Fibroblast of skin of scalp (primary cell): ENCODE measurements at regions not wholly inside any gene's neighbourhood (a gene's known extent, or its start where the extent isn't known, plus 50 kb on each side); places are given as distances from the start of the nearest gene placed in this dataset.

Experiments
- DNase-seq: peaks from one replicate; pipeline ENCODE4 v3.0.0-alpha.2; 2013

- DNase-seq, result peak; percentile 76
Observed at GRCh38 chr22:25368271-25368670, 148.8 kb downstream of the CRYBB2 start.

- DNase-seq, result no peak
Observed at GRCh38 chr22:25369041-25369440, 149.6 kb downstream of the CRYBB2 start.

DNA sequence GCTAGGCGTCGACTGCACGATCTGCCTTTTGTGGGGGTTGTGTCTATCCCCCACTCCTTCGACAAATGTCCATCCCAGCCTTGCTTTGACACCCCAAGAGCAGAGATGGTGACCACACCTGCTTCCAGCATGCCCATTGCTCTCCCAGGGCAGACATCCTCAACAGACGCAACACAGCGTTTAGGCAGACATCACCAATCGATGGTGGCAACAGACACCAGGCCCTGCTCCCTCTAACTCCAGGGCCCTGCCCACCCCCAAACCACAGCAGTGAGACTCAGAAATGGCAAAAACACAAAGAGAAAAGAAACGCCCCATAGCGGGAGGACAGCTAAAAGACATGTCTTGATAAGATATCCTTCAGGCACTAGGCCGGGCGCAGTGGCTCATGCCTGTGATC, 150.9 kb downstream of the CRYBB2 start:
- DNase-seq, result no peak

GRCh38 chr22:25372000-25372595, 152.7 kb downstream of the CRYBB2 start:
- DNase-seq, result no peak

DNA sequence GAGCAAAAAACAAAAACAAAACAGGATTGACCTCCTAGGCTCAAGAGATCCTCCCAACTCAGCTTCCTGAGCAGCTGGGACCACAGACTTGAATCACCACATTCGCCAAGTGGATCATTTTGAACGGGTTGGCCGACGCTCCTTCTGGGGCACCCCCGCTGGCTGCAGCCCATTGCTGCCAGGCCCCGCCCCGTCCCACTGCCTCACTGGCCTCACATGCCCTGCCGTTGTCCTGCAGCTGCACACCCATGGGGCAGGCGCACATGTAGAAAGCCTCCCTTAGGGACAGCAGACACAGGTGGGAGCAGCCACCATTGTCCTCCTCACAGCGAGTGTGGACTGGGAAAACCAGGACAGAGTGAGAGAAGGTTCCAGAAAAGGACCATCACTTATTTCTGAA, 154.5 kb downstream of the CRYBB2 start:
- no peak for DNase-seq

DNA sequence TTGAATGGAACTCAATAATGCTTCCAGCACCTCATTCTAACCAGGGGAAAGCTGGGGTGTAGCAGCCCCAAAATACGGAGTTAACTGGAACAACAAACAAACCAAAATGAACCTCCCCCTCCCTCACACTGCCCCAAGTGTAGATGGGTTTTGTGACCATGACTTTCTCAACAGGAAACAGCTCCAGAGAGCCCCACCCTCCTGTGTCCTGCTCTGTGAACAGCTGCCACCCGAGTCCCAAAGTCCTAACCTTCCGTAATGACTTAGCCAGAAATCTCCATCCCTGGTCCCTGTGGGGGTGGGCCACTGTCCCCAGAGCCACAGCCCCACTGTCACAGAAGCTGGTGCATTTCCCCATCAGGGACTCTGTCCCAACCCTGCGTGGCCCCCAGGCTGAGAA, 155.4 kb downstream of the CRYBB2 start:
- DNase-seq, result no peak

DNA sequence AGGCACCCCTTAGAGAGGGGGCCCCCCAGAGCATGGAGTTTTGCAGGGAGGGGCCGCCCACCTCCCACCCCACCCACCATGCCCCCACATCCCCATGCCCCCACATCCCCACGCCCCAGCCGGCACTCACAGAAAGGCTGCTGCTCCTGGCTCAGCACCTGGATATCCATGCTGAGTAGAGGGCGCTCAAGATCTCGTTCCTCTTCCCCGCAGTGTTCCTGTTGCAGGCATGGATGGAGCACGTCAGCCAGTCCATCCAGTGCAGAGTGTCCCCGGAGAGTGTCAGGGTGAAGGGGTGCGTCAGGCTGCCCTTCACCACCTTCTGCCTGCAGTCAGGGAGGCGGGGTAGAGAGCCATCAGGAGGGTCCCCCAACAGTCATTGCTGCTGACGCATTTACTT, 156.2 kb downstream of the CRYBB2 start:
- no peak for DNase-seq

DNA sequence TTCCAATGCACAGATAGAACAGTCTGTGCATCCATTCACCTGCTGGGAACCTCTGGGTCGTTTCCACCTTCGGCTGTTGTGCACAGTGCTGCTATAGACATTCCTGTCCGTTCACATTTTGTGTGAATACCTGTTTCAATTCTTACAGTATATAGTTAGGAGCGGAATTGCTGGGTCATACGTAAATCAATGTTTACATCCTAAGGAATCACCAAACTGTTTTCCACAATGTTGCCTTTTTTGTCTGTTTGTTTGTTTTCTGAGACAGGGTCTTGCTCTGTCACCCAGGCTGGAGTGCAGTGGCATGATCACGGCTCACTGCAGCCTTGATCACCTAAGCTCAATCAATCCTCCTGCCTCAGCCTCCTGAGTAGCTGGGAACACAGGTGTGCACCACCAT, 158.3 kb downstream of the CRYBB2 start:
- no peak for DNase-seq

DNA sequence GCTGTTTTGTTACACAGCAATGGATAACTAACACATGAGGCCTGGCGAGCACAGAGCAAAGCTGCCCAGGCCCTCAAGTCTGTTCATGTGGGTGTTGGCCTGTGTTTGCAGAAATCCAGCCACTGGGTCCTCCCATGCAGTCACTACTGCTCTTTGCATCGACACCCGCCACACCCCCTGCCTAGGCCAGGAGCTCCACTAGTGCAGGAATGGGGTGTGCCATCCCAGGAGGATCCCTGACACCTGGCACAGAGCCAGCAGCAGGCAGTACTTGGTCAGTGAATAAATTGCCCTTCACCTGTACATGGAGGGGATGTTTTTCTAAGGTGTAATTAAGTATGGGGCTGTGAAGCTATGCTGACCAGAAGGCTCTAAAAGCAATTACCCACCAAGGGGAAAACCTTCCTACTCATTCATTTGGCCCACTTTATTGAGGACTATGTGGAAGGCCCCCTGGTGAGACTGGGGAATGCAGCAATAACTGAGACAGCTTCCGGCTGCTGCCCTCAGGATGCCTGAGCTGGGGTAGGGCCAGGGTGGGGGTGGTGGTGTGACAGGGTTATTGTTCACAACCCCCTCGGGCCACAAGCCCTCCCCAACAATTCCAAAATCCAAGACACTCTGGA, 160.8 kb downstream of the CRYBB2 start:
- DNase-seq, result peak; percentile 45

- no peak for DNase-seq
Observed at GRCh38 chr22:25382762-25383161, 163.3 kb downstream of the CRYBB2 start.

GRCh38 chr22:25383278-25383820, 163.9 kb downstream of the CRYBB2 start:
- no peak for DNase-seq

DNA sequence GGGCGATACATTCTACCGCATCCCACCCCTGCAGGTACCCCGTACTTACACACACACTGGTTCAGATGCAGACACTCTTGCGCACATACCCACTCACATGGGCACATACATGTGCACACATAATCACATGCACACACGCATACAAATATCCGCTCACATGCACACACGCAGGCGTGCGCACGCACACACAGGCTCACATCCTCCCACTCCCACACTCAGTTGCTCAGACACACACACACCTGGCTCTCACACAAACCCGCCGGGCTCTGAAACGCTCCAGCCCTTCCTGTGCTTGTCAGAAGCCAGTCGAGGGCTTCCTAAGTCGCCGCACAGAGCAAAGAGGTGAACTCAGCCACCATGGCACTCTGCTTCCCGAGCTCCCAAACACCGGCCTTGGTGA, 164.5 kb downstream of the CRYBB2 start:
- no peak for DNase-seq

DNA sequence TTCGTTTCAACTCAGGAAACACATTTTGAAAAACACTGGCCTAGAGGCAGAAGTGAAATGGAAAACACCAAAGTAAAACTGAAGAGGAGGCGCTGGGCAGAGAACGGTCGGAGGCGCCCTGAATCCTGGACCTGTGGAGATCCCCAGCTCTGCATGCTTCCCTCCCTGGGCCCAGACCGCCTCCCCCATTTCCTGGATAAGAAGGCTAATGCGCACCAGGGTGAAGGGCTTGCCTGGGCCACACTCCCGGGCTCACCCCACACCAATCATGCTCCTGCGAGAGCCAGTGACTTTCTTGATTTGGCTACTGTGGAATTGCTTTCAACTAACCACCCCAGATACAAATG, 167.1 kb downstream of the CRYBB2 start:
- DNase-seq, result no peak

DNA sequence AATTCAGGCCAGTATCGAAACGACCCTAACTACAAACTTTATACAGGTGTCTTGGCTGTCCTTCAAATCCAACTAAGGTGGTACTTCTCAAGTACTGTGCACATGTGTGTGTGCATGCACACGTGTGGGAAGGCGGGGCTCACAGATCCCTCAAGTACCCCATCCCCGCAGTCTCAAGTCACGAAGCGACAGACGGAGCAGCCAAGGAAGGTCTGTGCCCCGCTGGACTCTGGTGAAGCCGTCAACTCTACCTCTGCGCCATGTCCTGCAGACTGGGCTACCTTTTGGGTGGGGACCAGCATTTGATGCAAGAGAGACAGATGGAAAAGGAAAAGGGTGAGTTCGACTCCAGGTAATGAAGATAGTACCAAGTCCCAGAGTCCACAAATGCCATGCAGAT, 169.0 kb downstream of the CRYBB2 start:
- DNase-seq, result no peak

GRCh38 chr22:25388866-25389540, 169.6 kb downstream of the CRYBB2 start:
- DNase-seq, result no peak

- no peak for DNase-seq
Observed at GRCh38 chr22:25389541-25389919, 170.1 kb downstream of the CRYBB2 start.

DNA sequence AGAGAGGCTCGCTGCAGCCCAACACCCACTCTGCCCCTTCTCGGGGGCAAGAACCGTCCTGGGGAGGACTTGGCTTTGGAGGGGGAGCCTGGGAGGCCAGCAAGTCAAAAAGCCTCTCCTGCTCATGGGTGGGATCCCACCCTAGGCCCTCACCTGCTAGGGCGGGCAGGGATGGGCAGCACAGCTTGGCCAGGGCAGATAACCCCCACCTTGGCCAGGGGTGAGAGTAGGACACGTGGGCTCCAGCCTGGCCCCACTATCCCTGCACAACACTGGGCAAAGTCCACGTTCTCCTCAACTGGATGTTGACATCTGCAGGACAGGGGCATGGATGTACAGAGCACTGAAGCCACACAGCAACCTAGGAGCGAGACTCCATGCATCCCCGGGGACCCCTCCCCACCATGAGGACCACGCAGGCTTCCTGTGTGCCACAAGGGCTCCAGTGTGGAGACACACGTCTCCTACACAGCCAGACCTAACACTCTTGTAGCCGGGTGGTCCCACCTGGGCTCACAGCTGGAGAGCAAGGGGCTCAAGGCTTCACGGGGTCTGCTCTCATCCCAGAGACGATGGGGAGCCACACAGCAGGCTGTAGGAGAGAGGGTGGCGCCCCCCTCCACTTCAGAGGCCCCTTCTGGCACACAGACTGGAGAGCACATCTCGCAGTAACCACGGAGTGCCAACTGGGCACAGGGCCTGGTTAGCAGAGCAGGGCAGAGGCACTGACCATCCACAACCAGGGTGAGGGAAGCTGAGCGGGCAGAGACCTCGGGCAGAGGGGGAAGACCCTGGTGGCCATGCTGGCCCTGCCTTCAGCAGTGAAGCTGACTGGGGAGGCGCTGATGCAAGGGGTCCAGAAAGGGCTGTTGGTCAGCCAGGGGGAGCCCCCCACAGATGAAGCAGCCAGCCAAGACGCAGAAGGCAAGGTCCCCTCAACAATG, 171.1 kb downstream of the CRYBB2 start:
- DNase-seq, result no peak

DNA sequence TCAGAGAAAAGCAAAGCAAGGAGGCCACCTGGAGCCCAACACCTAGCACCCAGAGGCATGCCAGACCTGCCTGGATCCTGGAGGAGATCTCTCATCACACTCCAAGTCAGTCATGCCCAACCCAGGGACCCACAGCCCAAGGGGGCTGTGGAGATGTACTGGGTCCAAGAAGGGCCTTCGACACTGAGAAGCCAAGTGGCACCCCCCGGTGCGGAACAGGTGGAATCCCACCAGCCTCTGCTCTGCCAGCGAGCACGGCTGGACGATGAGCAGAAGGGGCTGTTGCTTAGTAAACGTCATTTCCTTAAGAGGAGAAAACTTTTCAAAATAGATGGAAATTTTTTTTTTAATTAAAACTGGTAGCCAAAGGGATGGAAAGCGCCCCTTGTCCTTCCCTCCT, 171.9 kb upstream of the GRK3 start:
- DNase-seq, result no peak

- no peak for DNase-seq
Observed at GRCh38 chr22:25393121-25393805, 171.2 kb upstream of the GRK3 start.

- no peak for DNase-seq
Observed at GRCh38 chr22:25395468-25395867, 169.0 kb upstream of the GRK3 start.

- no peak for DNase-seq
Observed at GRCh38 chr22:25395915-25396314, 168.6 kb upstream of the GRK3 start.

- no peak for DNase-seq
Observed at GRCh38 chr22:25396615-25397200, 167.8 kb upstream of the GRK3 start.
